HG02852 (cell line): ENCODE measurements at regions not wholly inside any gene's neighbourhood (a gene's known extent, or its start where the extent isn't known, plus 50 kb on each side); places are given as distances from the start of the nearest gene placed in this dataset.
"Not testable (repeated sequence)": the region's sequence is repeated elsewhere in the genome, so short reads cannot be mapped to it uniquely, and the experiment has no call there.

Experiments used
- ATAC-seq: cut with Tn5 transposase; IDR thresholded peaks from one replicate; pipeline ENCODE4 v1.9.1; 2021; ENCODE audit warnings: mild to moderate bottlenecking, moderate library complexity; ENCODE audit not compliant: unreplicated experiment

GRCh38 chr12:42741771-42742510, 152.4 kb upstream of the PRICKLE1 start:
- no peak for ATAC-seq

DNA sequence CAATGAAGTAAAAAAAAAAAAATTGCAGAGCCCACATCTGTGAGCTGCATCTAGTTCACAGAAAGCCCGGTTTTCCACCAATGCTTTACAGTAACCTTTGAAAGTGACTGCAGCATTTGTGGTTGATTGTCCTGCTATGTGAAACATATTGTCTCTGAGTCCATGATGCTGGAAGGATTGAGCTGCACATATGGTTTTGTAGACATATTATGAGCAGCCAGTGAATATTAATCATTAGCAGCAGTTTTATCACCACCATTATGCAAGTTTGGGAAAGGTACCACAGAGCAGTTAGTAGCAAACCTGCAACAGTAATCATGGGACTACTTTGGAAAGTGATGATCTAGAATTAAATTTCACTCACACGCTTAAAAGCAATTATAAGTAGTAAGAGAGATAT, 151.5 kb upstream of the PRICKLE1 start:
- ATAC-seq = no peak

DNA sequence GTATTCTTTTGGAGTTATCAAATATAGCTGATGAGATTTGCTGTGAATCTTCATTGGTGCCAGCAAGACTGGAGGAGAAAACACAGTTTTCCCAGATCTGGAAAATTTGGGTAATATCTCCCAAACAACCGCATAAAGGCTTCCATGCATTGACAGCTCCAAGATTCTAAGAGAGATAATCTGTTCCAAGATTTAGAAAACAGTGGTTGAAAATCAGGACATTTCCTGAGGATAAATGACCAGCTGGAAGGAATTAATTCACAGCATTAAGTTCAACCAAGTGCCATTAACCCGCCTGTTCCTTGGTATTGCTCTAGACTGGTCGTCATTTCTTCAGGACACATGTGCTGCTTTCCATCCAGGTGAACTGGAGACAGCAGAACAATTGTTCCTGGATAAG, 147.9 kb upstream of the PRICKLE1 start:
- no peak for ATAC-seq

DNA sequence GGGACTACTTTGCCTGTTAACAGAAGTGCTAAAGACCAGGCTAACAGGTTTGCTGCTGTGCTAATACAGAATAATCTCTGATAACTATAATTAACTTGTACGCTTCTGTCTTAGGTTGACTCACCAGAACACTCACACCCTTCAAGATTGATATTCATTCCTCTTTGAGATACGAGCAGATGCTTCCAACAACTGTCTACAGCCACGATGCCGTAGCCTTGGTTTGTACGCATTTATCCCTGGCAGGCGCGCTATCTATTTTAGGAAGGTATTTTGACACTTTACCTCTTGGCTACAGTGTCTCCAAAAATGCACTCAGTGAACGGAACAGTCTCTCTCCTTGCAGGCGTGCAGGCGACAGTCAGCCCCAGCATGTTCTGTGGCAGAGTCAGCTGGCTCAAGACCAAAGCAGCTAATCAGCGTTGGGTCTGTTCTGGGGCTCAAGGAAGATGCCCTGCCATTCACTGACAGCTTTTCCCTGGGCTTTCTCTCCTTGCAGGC, 146.4 kb upstream of the PRICKLE1 start:
- ATAC-seq = no peak

- no peak for ATAC-seq
These were observed 144.4 kb upstream of the PRICKLE1 start for GRCh38 chr12:42733911-42734310.

DNA sequence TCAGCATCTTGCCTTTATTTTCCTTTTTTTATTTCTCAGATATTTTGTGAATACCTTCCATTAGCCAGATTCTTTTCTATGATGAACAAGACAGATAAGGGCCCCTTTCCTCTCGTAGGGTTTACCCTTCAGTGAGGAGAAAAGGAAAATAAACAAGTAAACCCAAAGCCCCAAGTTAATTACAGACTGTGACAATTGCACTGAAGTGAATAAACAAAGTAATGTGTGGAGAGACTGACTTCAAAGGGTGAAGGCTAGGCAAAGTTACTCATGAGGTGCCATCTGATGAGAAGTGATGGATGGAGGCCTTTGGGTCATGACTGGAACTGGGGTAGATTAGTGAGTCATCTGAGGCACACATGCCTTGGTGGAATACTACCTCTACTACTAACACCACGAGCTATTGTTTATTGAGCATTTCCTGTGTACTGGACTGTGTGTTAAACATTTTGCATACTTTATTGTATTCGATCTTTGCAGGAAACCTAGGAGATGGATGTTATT, 143.4 kb upstream of the PRICKLE1 start:
- ATAC-seq = no peak

GRCh38 chr12:42730291-42730690, 140.7 kb upstream of the PRICKLE1 start:
- ATAC-seq = no peak

- ATAC-seq = no peak
These were observed 140.0 kb upstream of the PRICKLE1 start for GRCh38 chr12:42729535-42729900.

- ATAC-seq = no peak
These were observed 139.4 kb upstream of the PRICKLE1 start for GRCh38 chr12:42728770-42729534.

GRCh38 chr12:42728287-42728686, 138.7 kb upstream of the PRICKLE1 start:
- ATAC-seq = no peak

GRCh38 chr12:42725809-42726208, 136.3 kb upstream of the PRICKLE1 start:
- no peak for ATAC-seq

- no peak for ATAC-seq
These were observed 126.9 kb upstream of the PRICKLE1 start for GRCh38 chr12:42716491-42716891.

DNA sequence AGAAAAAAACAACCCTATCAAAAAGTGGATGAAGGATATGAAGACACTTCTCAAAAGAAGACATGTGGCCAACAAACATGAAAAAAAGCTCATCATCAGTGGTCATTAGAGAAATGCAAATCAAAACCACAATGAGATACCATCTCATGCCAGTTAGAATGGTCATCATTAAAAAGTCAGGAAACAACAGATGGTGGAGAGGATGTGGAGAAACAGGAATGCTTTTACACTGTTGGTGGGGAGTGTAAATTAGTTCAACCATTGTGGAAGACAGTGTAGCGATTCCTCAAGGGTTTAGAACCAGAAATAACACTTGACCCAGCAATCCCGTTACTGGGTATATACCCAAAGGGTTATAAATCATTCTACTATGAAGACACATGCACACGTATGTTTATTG, 124.0 kb upstream of the PRICKLE1 start:
- not testable (repeated sequence) for ATAC-seq

- not testable (repeated sequence) for ATAC-seq
These were observed 118.8 kb upstream of the PRICKLE1 start for GRCh38 chr12:42708374-42708773.

- ATAC-seq = no peak
These were observed 118.0 kb upstream of the PRICKLE1 start for GRCh38 chr12:42707312-42708226.

- no peak for ATAC-seq
These were observed 116.8 kb upstream of the PRICKLE1 start for GRCh38 chr12:42706321-42706720.

- ATAC-seq = no peak
These were observed 116.3 kb upstream of the PRICKLE1 start for GRCh38 chr12:42705863-42706262.

DNA sequence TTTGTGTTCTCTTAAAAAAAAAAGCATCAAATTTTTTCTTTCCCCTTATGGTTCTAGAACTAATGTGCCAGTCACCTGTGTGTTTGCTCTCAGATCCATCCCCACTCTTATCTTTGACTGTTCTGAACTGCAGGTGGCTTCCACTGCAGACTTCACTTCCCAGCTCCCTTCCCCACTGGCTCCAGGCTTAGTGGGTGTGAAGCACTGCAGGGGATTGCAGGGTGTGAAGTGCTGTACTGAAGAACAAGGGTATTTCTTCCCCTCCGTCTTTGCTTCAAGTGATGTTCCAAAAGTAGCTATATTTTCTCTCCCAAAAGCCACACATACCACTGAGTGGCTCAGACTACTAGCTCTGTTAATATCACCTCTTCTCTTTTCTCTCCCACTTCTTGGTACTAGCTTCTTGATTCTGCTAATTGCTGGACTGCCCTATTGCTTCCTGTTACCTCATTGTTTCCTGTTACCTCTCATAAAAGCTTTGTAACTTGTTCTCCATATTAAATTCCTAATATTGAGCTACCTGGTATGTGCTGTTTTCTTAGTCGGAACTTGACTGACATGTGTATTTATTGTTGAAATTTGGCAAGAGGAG, 115.4 kb upstream of the PRICKLE1 start:
- ATAC-seq = no peak

GRCh38 chr12:42704340-42704739, 114.8 kb upstream of the PRICKLE1 start:
- ATAC-seq = no peak

DNA sequence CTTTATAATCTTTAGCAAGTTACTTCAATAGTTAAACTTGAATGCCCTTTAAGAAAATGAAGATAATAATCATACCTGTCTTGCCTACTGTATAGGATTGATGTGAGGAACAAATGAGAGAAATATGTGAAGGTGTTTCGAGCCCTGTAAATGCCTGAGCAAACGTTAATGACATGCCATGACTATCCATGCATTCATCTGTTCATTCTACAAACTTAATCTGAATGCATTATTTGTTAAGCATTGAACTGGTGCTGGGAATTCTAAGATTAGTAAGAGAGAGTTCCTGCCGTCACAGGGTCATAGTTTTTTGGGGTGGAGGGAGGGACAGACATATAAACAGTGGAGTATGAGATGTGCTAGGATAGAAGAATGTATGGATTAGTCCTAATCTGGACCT, 111.5 kb upstream of the PRICKLE1 start:
- ATAC-seq = no peak

DNA sequence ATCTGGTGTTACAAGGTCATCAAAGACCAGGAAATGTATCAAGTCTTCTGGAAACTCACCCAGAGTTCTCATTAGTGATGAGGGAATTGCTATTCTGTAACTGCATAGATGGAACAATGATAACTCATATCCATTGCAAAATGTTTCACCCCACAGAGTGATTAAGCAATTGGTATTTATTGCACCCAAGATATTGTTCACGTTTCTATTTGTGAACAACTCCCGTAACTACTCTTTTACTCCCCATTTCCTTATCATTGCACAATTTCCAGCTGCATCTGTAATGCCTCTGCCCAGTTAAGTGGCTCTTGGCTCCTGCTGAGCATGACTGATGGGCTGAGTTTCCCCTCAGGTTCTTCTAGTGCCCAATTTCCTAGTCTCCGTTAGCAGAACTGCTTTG, 108.7 kb upstream of the PRICKLE1 start:
- ATAC-seq = no peak
